ENCODE measurements at regions not wholly inside any gene's neighbourhood (a gene's known extent, or its start where the extent isn't known, plus 50 kb on each side); places are given as distances from the start of the nearest gene placed in this dataset.
A peak's percentile ranks its signal among the peaks of the same experiment; 100 is the strongest.

- intact Hi-C loops (cut with DNase I; ENCODE audit: low total_unique reads), result loop anchor here (5.0 kb wide), 1 partner anchor 351 kb away; no protein-coding TSS in a partner anchor
- no peak overlapping the region for H3K4me3 ChIP-seq
- H3K4me1 ChIP-seq, result no peaks in the 10 kb centered on the region
- DNase-seq, result no peak
- H3K27ac ChIP-seq, result no peak overlapping the region
- peak in 8 of 11 experiments; percentile 14 to 53 (median 37) for TF ChIP-seq CTCF (IDR thresholded peaks at IDR 0.05 in 8 of 11, conservative IDR thresholded peaks at IDR 0.05 in 3 of 11)
- TF ChIP-seq POLR2AphosphoS5 (IDR thresholded peaks at IDR 0.05), result no peak
- WGBS, 5 donors, result 38 to 45% (median 41%) methylated on average over 3 of the region's 3 CpGs
- no peaks in the 10 kb centered on the region for H3K9me3 ChIP-seq
- no peaks in the 10 kb centered on the region for H3K36me3 ChIP-seq
- no peaks in the 10 kb centered on the region for H3K27me3 ChIP-seq (replicated peaks in 1 of 7)
These were observed 260.7 kb upstream of the KCNN2 start for GRCh38 chr5:114101153-114101552.

GRCh38 chr5:114113604-114114003 is 248.3 kb upstream of the KCNN2 start:
- TF ChIP-seq POLR2A (IDR thresholded peaks at IDR 0.05), result no peak
- TF ChIP-seq POLR2AphosphoS5 (IDR thresholded peaks at IDR 0.05), result no peak
- no peak for TF ChIP-seq CTCF (IDR thresholded peaks at IDR 0.05 in 8 of 11, conservative IDR thresholded peaks at IDR 0.05 in 3 of 11)
- WGBS, 5 donors, result 82 to 97% (median 91%) methylated on average over 1 of the region's 1 CpG
- no peak for DNase-seq
- no peak overlapping the region for H3K4me3 ChIP-seq
- no peaks in the 10 kb centered on the region for H3K27me3 ChIP-seq (replicated peaks in 1 of 7)
- no peaks in the 10 kb centered on the region for H3K4me1 ChIP-seq
- no peak overlapping the region for H3K27ac ChIP-seq
- H3K36me3 ChIP-seq, result no peaks in the 10 kb centered on the region
- intact Hi-C loops (cut with DNase I; ENCODE audit: low total_unique reads), result no loop called here
- peaks cover 0 to 4% (median 0%) of the 10 kb centered on the region in 8 donors for H3K9me3 ChIP-seq

DNA sequence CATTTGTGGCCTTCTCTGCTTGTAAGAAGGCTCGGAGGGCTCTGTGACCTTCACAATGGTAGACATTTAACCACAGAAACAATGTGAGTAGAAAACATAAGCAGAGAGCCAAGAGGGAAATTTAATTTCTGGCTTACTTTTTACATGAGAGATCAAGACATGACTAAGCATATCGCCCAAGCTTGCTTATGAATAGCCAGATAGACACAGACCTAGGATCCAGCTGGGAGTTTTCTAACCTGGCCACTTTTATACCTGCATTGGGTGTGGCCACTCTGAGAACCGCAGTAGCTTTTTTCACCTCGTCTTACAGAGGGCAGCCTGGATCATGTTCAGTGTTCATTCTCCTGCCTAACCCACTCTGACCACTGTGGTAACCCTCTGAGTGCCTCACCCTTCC is 244.9 kb upstream of the KCNN2 start:
- peaks cover 0 to 2% (median 0%) of the 10 kb centered on the region in 8 donors for H3K9me3 ChIP-seq
- TF ChIP-seq POLR2AphosphoS5 (IDR thresholded peaks at IDR 0.05) (no peak), CTCF (IDR thresholded peaks at IDR 0.05 in 8 of 11, conservative IDR thresholded peaks at IDR 0.05 in 3 of 11) (no peak), POLR2A (IDR thresholded peaks at IDR 0.05) (no peak)
- 64 to 87% (median 74%) methylated on average over 4 of the region's 4 CpGs for WGBS, 5 donors
- H3K4me1 ChIP-seq, result no peaks in the 10 kb centered on the region
- H3K27me3 ChIP-seq (replicated peaks in 1 of 7), result no peaks in the 10 kb centered on the region
- H3K27ac ChIP-seq, result no peak overlapping the region
- no peaks in the 10 kb centered on the region for H3K36me3 ChIP-seq
- H3K4me3 ChIP-seq, result no peak overlapping the region
- intact Hi-C loops (cut with DNase I; ENCODE audit: low total_unique reads), result no loop called here
- no peak for DNase-seq

DNA sequence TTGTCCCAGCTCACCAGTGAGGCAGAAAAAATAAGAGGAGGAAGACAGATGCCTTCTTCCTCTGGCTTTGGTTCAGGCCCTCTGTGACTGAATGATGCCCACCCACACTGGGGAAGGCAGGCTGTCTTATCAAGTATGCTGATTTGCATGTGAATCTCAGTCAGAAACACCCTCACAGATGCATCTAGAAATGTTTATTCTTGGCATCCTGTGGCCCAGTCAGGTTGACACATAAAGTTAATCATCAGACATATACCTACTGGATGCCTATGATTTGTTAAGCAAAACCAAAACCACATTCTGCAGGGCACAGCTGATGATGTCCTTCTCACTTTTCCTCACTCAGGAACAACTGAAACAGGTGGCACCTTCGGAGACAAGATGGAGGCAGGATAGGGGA is 243.4 kb upstream of the KCNN2 start:
- H3K9me3 ChIP-seq, result no peaks in the 10 kb centered on the region
- no peak for DNase-seq
- WGBS, 5 donors, result 60 to 73% (median 69%) methylated on average over 1 of the region's 1 CpG
- H3K4me3 ChIP-seq, result no peak overlapping the region
- no peaks in the 10 kb centered on the region for H3K27me3 ChIP-seq (replicated peaks in 1 of 7)
- H3K27ac ChIP-seq, result no peak overlapping the region
- no peak for TF ChIP-seq POLR2A (IDR thresholded peaks at IDR 0.05)
- TF ChIP-seq POLR2AphosphoS5 (IDR thresholded peaks at IDR 0.05), result no peak
- H3K4me1 ChIP-seq, result no peaks in the 10 kb centered on the region
- H3K36me3 ChIP-seq, result no peaks in the 10 kb centered on the region
- intact Hi-C loops (cut with DNase I; ENCODE audit: low total_unique reads), result no loop called here

GRCh38 chr5:114120166-114120565 is 241.7 kb upstream of the KCNN2 start:
- Histone ChIP-seq H3K27me3 (replicated peaks in 1 of 7) (no peaks in the 10 kb centered on the region), H3K27ac (no peak overlapping the region), H3K4me1 (no peaks in the 10 kb centered on the region), H3K4me3 (no peak overlapping the region), H3K36me3 (no peaks in the 10 kb centered on the region), H3K9me3 (no peaks in the 10 kb centered on the region)
- TF ChIP-seq POLR2A (IDR thresholded peaks at IDR 0.05), result no peak
- TF ChIP-seq CTCF (IDR thresholded peaks at IDR 0.05 in 8 of 11, conservative IDR thresholded peaks at IDR 0.05 in 3 of 11), result no peak
- intact Hi-C loops (cut with DNase I; ENCODE audit: low total_unique reads), result no loop called here
- 52 to 64% (median 56%) methylated on average over 4 of the region's 4 CpGs for WGBS, 5 donors
- no peak for DNase-seq
